ENCODE measurements at regions not wholly inside any gene's neighbourhood (a gene's known extent, or its start where the extent isn't known, plus 50 kb on each side); places are given as distances from the start of the nearest gene placed in this dataset.

GRCh38 chr15:35603301-35603700 is 57.3 kb upstream of the DPH6 start:
- Histone ChIP-seq H3K9me3 (ENCODE audit: control insufficient read depth, insufficient read depth, low read depth, low read length) (no peaks in the 10 kb centered on the region), H3K27me3 (ENCODE audit: control insufficient read depth, insufficient read depth, low read length) (no peaks in the 10 kb centered on the region), H3K36me3 (ENCODE audit: control insufficient read depth, insufficient read depth, low read length) (no peaks in the 10 kb centered on the region), H3K4me3 (ENCODE audit: low read depth in 2 of 2, low read length in 2 of 2) (no peak overlapping the region), H3K4me1 (ENCODE audit: control insufficient read depth, insufficient read depth, low read length) (no peaks in the 10 kb centered on the region), H3K27ac (ENCODE audit: low read length) (no peak overlapping the region)
- BruUV-seq (replicated peaks), result no TSS peak
- ChIA-PET POLR2A (no interaction called here), CTCF (no interaction called here)
- in situ Hi-C loops (cut with HindIII; ENCODE audit: low pct_unique_long_range_greater_than_20kb, low sequenced_read_pairs), result no loop called here
- intact Hi-C loops (cut with micrococcal nuclease; ENCODE audit: unreplicated experiment), result no loop called here
- TF ChIP-seq CTCF (IDR thresholded peaks at IDR 0.05), result no peak
- no peak for DNase-seq (ENCODE audit: low read depth, low spot score)
- ATAC-seq, result no peak

GRCh38 chr15:35603856-35604255 is 57.9 kb upstream of the DPH6 start:
- H3K4me1 ChIP-seq (ENCODE audit: control insufficient read depth, insufficient read depth, low read length), result no peaks in the 10 kb centered on the region
- CTCF ChIA-PET, result no interaction called here
- ATAC-seq, result no peak
- H3K36me3 ChIP-seq (ENCODE audit: control insufficient read depth, insufficient read depth, low read length), result no peaks in the 10 kb centered on the region
- no peak for DNase-seq (ENCODE audit: low read depth, low spot score)
- in situ Hi-C loops (cut with HindIII; ENCODE audit: low pct_unique_long_range_greater_than_20kb, low sequenced_read_pairs), result no loop called here
- H3K4me3 ChIP-seq (ENCODE audit: low read depth in 2 of 2, low read length in 2 of 2), result no peak overlapping the region
- no peaks in the 10 kb centered on the region for H3K27me3 ChIP-seq (ENCODE audit: control insufficient read depth, insufficient read depth, low read length)
- H3K9me3 ChIP-seq (ENCODE audit: control insufficient read depth, insufficient read depth, low read depth, low read length), result no peaks in the 10 kb centered on the region
- POLR2A ChIA-PET, result no interaction called here
- no TSS peak for BruUV-seq (replicated peaks)
- TF ChIP-seq TCF7L2 (IDR thresholded peaks at IDR 0.05; ENCODE audit: low read depth, low read length) (no peak), SIN3A (IDR thresholded peaks at IDR 0.05; ENCODE audit: borderline replicate concordance, insufficient read depth, low read depth, low read length) (no peak), POLR2AphosphoS5 (IDR thresholded peaks at IDR 0.05; ENCODE audit: low read depth, low read length) (no peak), REST (IDR thresholded peaks at IDR 0.05; ENCODE audit: insufficient read depth in 1 of 2, low read depth in 2 of 2, low read length in 1 of 2) (no peak), CTCF (IDR thresholded peaks at IDR 0.05) (no peak)
- H3K27ac ChIP-seq (ENCODE audit: low read length), result no peak overlapping the region
- intact Hi-C loops (cut with micrococcal nuclease; ENCODE audit: unreplicated experiment), result no loop called here

Measured in Panc1 (cell line).